IPS-18c (cell line): ENCODE measurements at regions not wholly inside any gene's neighbourhood (a gene's known extent, or its start where the extent isn't known, plus 50 kb on each side); places are given as distances from the start of the nearest gene placed in this dataset.
"Not testable (repeated sequence)": the region's sequence is repeated elsewhere in the genome, so short reads cannot be mapped to it uniquely, and the experiment has no call there.

Experiments
- H3K4me3 ChIP-seq: 2 replicates; pipeline ENCODE4 v1.7.0; 2013; ENCODE audit warnings: low read depth, mild to moderate bottlenecking, low read length, moderate library complexity; ENCODE audit not compliant: insufficient read depth
- H3K9me3 ChIP-seq: one replicate; pipeline ENCODE4 v1.6.1; 2013; ENCODE audit warnings: mild to moderate bottlenecking, low read length, moderate library complexity; ENCODE audit not compliant: control insufficient read depth, insufficient read depth

- peaks cover 4% of the 10 kb centered on the region for H3K9me3 ChIP-seq
- no peak overlapping the region for H3K4me3 ChIP-seq
Measured at GRCh38 chr2:3034856-3035255, 342.8 kb downstream of the EIPR1 start.

GRCh38 chr2:3034396-3034795 is 343.2 kb downstream of the EIPR1 start:
- Histone ChIP-seq H3K4me3 (no peak overlapping the region), H3K9me3 (peaks cover 4% of the 10 kb centered on the region)

- H3K4me3 ChIP-seq: no peak overlapping the region
- H3K9me3 ChIP-seq: peaks cover 4% of the 10 kb centered on the region
Measured at GRCh38 chr2:3033315-3033714, 344.3 kb downstream of the EIPR1 start.

GRCh38 chr2:3030791-3031190 is 346.8 kb downstream of the EIPR1 start:
- H3K9me3 ChIP-seq, H3K4me3 ChIP-seq: not testable (repeated sequence)

GRCh38 chr2:3025984-3026383 is 351.6 kb downstream of the EIPR1 start:
- peaks cover 4% of the 10 kb centered on the region for H3K9me3 ChIP-seq
- no peak overlapping the region for H3K4me3 ChIP-seq

- no peak overlapping the region for H3K4me3 ChIP-seq
Measured at GRCh38 chr2:3025261-3025660, 352.4 kb downstream of the EIPR1 start.

GRCh38 chr2:3024401-3024935 is 353.1 kb downstream of the EIPR1 start:
- H3K4me3 ChIP-seq: no peak overlapping the region
- no peaks in the 10 kb centered on the region for H3K9me3 ChIP-seq

More at GRCh38 chr2:3025261-3025660, 352.4 kb downstream of the EIPR1 start:
- no peaks in the 10 kb centered on the region for H3K9me3 ChIP-seq

GRCh38 chr2:3023531-3023930 is 354.1 kb downstream of the EIPR1 start:
- H3K4me3 ChIP-seq: no peak overlapping the region
- H3K9me3 ChIP-seq: no peaks in the 10 kb centered on the region

GRCh38 chr2:3022841-3023372 is 354.7 kb downstream of the EIPR1 start:
- H3K9me3 ChIP-seq: no peaks in the 10 kb centered on the region
- H3K4me3 ChIP-seq: no peak overlapping the region

GRCh38 chr2:3021720-3022119 is 355.9 kb downstream of the EIPR1 start:
- Histone ChIP-seq H3K4me3 (no peak overlapping the region), H3K9me3 (no peaks in the 10 kb centered on the region)

GRCh38 chr2:3010001-3010400 is 367.6 kb downstream of the EIPR1 start:
- no peaks in the 10 kb centered on the region for H3K9me3 ChIP-seq
- no peak overlapping the region for H3K4me3 ChIP-seq

GRCh38 chr2:3009483-3009882 is 368.1 kb downstream of the EIPR1 start:
- Histone ChIP-seq H3K9me3 (no peaks in the 10 kb centered on the region), H3K4me3 (no peak overlapping the region)

GRCh38 chr2:3009005-3009404 is 368.6 kb downstream of the EIPR1 start:
- Histone ChIP-seq H3K4me3 (no peak overlapping the region), H3K9me3 (no peaks in the 10 kb centered on the region)

- Histone ChIP-seq H3K4me3 (no peak overlapping the region), H3K9me3 (no peaks in the 10 kb centered on the region)
Measured at GRCh38 chr2:3008561-3008960, 369.1 kb downstream of the EIPR1 start.

GRCh38 chr2:3007135-3007534 is 370.5 kb downstream of the EIPR1 start:
- no peaks in the 10 kb centered on the region for H3K9me3 ChIP-seq
- H3K4me3 ChIP-seq: no peak overlapping the region

- Histone ChIP-seq H3K4me3 (no peak overlapping the region), H3K9me3 (no peaks in the 10 kb centered on the region)
Measured at GRCh38 chr2:3005859-3006501, 371.6 kb downstream of the EIPR1 start.

GRCh38 chr2:3001615-3002560 is 375.7 kb downstream of the EIPR1 start:
- Histone ChIP-seq H3K9me3 (no peaks in the 10 kb centered on the region), H3K4me3 (no peak overlapping the region)

- Histone ChIP-seq H3K9me3 (no peaks in the 10 kb centered on the region), H3K4me3 (no peak overlapping the region)
Measured at GRCh38 chr2:3000968-3001367, 376.6 kb downstream of the EIPR1 start.
